ENCODE measurements at regions not wholly inside any gene's neighbourhood (a gene's known extent, or its start where the extent isn't known, plus 50 kb on each side); places are given as distances from the start of the nearest gene placed in this dataset.
A peak's percentile ranks its signal among the peaks of the same experiment; 100 is the strongest.

GRCh38 chr12:108043750-108044533 is 85.1 kb upstream of the WSCD2 start:
- peak in 1 of 5 donors; percentile 11 for DNase-seq
- Histone ChIP-seq H3K4me3 (ENCODE audit: low read length in 3 of 3) (no peak overlapping the region), H3K4me1 (ENCODE audit: control insufficient read depth in 2 of 3, insufficient read depth in 2 of 3, low read depth in 1 of 3, low read length in 3 of 3) (peaks cover 0 to 6% (median 0%) of the 10 kb centered on the region in 3 donors), H3K9me3 (ENCODE audit: control insufficient read depth in 2 of 3, insufficient read depth in 1 of 3, low read length in 3 of 3) (no peaks in the 10 kb centered on the region), H3K36me3 (ENCODE audit: control insufficient read depth in 2 of 3, insufficient read depth in 3 of 3, low read length in 3 of 3) (no peaks in the 10 kb centered on the region), H3K27ac (ENCODE audit: low read depth in 2 of 2, low read length in 2 of 2) (no peak overlapping the region), H3K9ac (ENCODE audit: low read length in 3 of 3) (no peak overlapping the region), H3K27me3 (ENCODE audit: control insufficient read depth, insufficient read depth, low read length) (no peaks in the 10 kb centered on the region)
- no peak for FAIRE-seq
- intact Hi-C loops (cut with DNase I) = no loop called here
- TF ChIP-seq CTCF (IDR thresholded peaks at IDR 0.05; ENCODE audit: borderline replicate concordance, extremely low read depth, insufficient read depth) = no peak

GRCh38 chr12:108046135-108046534 is 83.0 kb upstream of the WSCD2 start:
- Histone ChIP-seq H3K36me3 (ENCODE audit: control insufficient read depth in 2 of 3, insufficient read depth in 3 of 3, low read length in 3 of 3) (no peaks in the 10 kb centered on the region), H3K27me3 (ENCODE audit: control insufficient read depth, insufficient read depth, low read length) (no peaks in the 10 kb centered on the region), H3K27ac (ENCODE audit: low read depth in 2 of 2, low read length in 2 of 2) (peak overlapping the region; percentile 7 to 74), H3K4me3 (ENCODE audit: low read length in 3 of 3) (no peak overlapping the region), H3K9ac (ENCODE audit: low read length in 3 of 3) (peak overlapping the region in 1 of 3 donors; percentile 12), H3K9me3 (ENCODE audit: control insufficient read depth in 2 of 3, insufficient read depth in 1 of 3, low read length in 3 of 3) (no peaks in the 10 kb centered on the region), H3K4me1 (ENCODE audit: control insufficient read depth in 2 of 3, insufficient read depth in 2 of 3, low read depth in 1 of 3, low read length in 3 of 3) (peaks cover 0 to 6% (median 0%) of the 10 kb centered on the region in 3 donors)
- intact Hi-C loops (cut with DNase I) = no loop called here
- FAIRE-seq (no peak), DNase-seq (no peak)
- no peak for TF ChIP-seq CTCF (IDR thresholded peaks at IDR 0.05; ENCODE audit: borderline replicate concordance, extremely low read depth, insufficient read depth)

- no peak for FAIRE-seq
- H3K27ac ChIP-seq (ENCODE audit: low read depth in 2 of 2, low read length in 2 of 2) = peak overlapping the region; percentile 7 to 74
- peak overlapping the region in 1 of 3 donors; percentile 12 for H3K9ac ChIP-seq (ENCODE audit: low read length in 3 of 3)
- H3K27me3 ChIP-seq (ENCODE audit: control insufficient read depth, insufficient read depth, low read length) = no peaks in the 10 kb centered on the region
- DNase-seq = no peak
- peak overlapping the region in 2 of 3 donors; percentile 4 to 42 for H3K4me3 ChIP-seq (ENCODE audit: low read length in 3 of 3)
- H3K9me3 ChIP-seq (ENCODE audit: control insufficient read depth in 2 of 3, insufficient read depth in 1 of 3, low read length in 3 of 3) = no peaks in the 10 kb centered on the region
- no peak for TF ChIP-seq CTCF (IDR thresholded peaks at IDR 0.05; ENCODE audit: borderline replicate concordance, extremely low read depth, insufficient read depth)
- H3K36me3 ChIP-seq (ENCODE audit: control insufficient read depth in 2 of 3, insufficient read depth in 3 of 3, low read length in 3 of 3) = no peaks in the 10 kb centered on the region
- peaks cover 0 to 6% (median 0%) of the 10 kb centered on the region in 3 donors for H3K4me1 ChIP-seq (ENCODE audit: control insufficient read depth in 2 of 3, insufficient read depth in 2 of 3, low read depth in 1 of 3, low read length in 3 of 3)
- intact Hi-C loops (cut with DNase I) = no loop called here
Observed at GRCh38 chr12:108046650-108047049, 82.4 kb upstream of the WSCD2 start.

Data from kidney (tissue), 13 donors.